ENCODE measurements at regions not wholly inside any gene's neighbourhood (a gene's known extent, or its start where the extent isn't known, plus 50 kb on each side); places are given as distances from the start of the nearest gene placed in this dataset.
A peak's percentile ranks its signal among the peaks of the same experiment; 100 is the strongest.
"Not testable (repeated sequence)": the region's sequence is repeated elsewhere in the genome, so short reads cannot be mapped to it uniquely, and the experiment has no call there.

DNA sequence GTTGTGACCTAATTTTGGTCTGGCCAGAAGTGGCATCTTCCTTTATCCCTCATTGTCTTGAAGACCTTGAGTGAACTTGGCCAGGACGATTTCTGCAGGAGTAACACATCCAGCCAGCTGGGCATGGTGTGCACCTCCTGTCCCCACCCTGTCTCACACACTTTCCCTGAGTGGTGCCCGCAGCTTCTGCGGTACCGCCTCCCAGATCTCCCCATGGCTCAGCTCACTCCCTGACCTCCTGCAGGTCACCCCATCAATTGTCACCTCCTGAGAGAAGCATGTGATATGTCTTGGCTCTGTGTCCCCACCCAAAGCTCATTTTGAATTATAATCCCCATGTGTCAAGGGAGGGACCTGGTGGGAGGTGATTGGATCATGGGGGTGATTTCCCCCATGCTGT, 50.2 kb upstream of the TP53I11 start:
- no peak for DNase-seq

GRCh38 chr11:45001466-45002165, 50.9 kb upstream of the TP53I11 start:
- DNase-seq, result no peak

- no peak for DNase-seq
These were observed 54.4 kb upstream of the TP53I11 start for GRCh38 chr11:45005106-45005505.

DNA sequence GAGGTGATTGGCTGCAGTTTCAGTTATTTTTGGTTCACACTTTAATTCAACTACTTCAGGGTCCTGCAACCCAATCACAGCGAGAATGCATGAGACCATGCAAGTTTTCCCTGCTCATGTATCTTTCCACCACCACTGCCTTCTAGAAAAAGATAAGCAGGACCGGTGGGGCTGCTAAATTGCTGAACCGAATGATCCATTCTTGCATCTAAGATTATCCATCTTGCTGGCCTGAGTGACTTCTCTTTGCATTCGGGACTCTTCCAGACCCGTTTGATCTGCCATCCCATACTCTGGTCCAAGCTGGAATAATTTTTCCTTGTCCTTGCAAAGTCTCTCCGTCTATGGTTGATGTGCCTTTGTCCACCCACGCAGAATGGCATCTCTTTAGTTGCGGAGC, 56.3 kb upstream of the TP53I11 start:
- no peak for DNase-seq

- DNase-seq, result not testable (repeated sequence)
These were observed 65.3 kb upstream of the TP53I11 start for GRCh38 chr11:45015983-45016382.

GRCh38 chr11:45016446-45016845, 65.8 kb upstream of the TP53I11 start:
- not testable (repeated sequence) for DNase-seq

DNA sequence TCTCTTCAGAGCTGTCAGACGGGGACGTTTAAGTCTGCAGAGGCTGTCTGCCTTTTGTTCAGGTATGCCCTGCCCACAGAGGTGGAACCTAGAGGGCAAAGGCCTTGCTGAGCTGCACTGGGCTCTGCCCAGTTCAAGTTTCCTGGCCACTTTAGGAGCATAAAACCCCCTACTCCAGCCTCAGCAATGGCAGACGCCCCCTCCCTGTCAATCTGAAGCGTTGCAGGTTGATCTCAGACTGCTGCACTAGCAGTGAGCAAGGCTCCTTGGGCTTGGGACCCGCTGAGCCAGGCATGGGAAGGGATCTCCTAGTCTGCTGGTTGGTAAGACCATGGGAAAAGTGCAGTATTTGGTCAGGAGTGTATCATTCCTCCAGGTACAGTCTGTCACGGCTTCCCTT, 66.6 kb upstream of the TP53I11 start:
- no peak for DNase-seq

- no peak for DNase-seq
These were observed 70.3 kb upstream of the TP53I11 start for GRCh38 chr11:45021001-45021400.

DNA sequence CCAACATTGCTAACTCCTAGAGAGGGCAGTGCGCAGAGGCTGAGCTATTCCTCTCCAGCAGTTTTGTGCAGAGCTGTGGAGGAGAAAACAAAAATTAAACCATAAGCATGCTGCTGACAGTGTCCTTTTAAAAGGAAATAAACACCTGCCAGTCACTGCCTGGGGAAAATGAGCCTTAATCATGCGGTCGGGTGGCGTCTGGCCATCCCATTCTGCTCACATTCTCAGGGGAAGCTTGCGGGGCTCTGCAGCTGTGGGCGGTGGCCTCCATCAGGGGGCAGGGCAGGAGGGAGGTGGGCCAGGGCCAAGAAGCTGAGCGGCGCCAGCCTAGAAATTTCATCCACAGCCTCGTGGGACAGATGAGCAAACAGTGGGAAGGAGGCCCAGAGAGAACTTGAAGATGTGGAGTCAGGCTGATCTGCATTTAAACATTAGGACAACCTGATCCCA, 71.0 kb upstream of the TP53I11 start:
- DNase-seq, result no peak

GRCh38 chr11:45022294-45023064, 71.8 kb upstream of the TP53I11 start:
- DNase-seq, result no peak

DNA sequence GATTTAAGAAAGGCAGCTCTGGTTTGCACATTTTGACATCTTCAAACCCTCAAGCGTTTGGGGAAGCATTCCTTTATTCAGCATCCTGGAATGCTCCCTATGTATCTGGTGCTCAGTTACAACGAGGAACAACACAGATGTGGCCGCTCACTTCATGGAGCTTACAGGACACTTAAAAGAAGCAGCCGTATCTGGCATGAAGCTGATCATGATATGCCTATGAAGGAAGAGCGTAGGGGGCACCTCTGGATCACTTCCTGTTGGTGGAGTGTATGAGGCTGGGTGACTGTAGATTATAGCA, 72.3 kb upstream of the TP53I11 start:
- DNase-seq, result no peak

DNA sequence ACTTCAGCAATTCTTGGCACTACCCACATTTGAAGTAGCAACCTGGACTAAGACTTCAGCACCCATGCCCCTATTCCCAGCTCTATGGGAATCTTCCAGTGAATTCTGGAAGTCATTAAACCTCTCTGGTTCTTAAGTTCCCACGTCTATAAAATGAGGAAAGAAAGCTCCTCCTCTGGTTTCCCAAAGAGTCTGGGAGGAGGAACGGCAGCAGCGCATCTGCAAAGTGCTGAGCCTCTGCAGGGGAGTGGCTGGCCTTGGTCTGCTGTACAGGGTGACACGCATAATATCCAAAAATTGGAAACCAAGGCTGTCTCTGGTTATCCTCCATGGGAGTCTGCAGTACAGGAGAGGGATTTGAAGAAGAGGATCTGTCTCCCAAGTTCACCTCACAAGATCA, 73.6 kb upstream of the TP53I11 start:
- no peak for DNase-seq

GRCh38 chr11:45024846-45025588, 74.3 kb upstream of the TP53I11 start:
- DNase-seq, result no peak

- peak in 1 of 2 donors; percentile 4 for DNase-seq
These were observed 75.2 kb upstream of the TP53I11 start for GRCh38 chr11:45025716-45026492.

GRCh38 chr11:45026835-45027234, 76.2 kb upstream of the TP53I11 start:
- DNase-seq, result no peak

DNA sequence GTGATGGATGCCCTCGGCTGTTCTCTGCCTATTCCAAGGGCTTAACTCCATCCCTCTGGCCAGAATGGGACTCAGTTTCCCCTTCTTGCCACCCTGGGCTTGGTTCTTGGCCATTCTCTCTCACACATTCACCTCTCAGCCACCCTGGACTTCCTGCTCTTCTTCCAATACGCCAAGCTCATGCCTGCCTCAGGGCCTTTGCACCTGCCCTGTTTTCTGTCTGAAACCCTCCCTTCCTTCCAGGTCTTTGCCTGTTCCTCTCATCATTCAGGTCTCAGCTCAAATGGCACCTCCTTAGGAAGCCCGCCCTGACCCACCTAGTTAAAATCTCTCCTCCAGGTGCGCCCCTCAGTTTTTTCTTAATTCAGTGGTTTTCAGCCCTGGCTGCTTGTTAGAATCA, 76.6 kb upstream of the TP53I11 start:
- no peak for DNase-seq

- no peak for DNase-seq
These were observed 78.4 kb upstream of the TP53I11 start for GRCh38 chr11:45028911-45029682.

- DNase-seq, result no peak
These were observed 80.1 kb upstream of the TP53I11 start for GRCh38 chr11:45030778-45031177.

GRCh38 chr11:45031912-45032519, 81.3 kb upstream of the TP53I11 start:
- no peak for DNase-seq

GRCh38 chr11:45035413-45035812, 84.7 kb upstream of the TP53I11 start:
- DNase-seq, result no peak

DNA sequence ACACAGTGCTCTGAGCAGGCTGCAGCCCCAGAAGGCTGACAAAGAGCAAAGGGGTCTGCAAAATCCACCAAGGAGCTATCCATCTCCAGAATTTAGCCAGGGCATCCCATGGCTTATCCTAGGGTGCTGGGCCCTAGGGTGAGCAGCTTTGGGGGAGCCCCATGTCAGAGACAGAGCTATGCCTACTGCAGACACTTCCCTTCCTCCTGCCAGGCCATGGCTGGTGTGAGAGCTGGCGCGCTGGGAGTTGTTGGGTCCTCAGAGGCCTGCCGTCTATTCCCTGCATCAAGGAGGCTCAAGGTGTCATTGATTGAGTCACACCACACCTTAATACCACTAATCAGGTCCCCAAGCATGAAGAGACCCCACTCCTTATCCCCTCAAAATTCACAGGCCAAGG, 85.3 kb upstream of the TP53I11 start:
- no peak for DNase-seq

DNA sequence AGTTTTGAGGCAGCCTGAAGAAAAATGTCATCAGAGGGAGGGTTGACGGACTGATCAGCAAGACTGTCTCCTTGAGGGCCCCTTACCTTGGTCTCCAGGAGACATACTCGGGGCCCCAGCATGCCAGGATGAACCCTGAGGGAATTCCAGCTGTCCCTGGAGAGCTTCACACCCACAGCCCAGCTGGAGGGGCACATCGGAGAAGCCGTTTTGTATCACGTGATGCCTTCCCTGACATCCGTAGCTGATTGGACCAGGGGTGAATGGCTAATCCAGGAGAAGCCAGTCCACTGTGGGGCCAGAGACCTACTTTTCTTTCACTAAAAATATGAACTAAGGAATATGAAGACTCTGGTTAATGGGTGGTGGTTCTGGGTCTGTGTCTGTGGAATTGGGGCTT, 86.0 kb upstream of the TP53I11 start:
- DNase-seq, result no peak
